NCI-H748 treated with DMSO at 0.1 percent for 48 hours (cell line): ENCODE measurements at regions not wholly inside any gene's neighbourhood (a gene's known extent, or its start where the extent isn't known, plus 50 kb on each side); places are given as distances from the start of the nearest gene placed in this dataset.
"Not testable (repeated sequence)": the region's sequence is repeated elsewhere in the genome, so short reads cannot be mapped to it uniquely, and the experiment has no call there.

Source experiments
- DNase-seq: peaks from one replicate; lab custom pipeline; 2025; lab: John Stamatoyannopoulos, UW

DNA sequence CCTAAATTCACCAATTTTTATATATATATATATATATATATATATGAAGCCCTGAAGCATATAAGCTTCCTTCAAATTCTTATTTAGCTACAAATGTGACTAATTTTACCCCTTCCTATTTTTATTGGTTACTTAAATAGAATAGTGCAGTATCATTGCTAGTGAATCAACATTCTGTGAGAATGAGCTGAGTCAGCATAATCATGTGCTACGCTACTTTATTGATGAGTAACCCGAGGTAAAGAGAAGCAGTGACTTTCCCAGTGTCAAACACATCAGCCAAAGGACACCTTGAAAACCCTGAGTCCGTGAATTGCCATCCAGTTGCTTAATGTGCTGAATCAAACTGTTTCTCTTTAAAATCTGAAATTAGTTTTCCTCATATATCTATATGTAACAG lies 546.2 kb downstream of the DMRTA1 start:
- DNase-seq, result no peak

DNA sequence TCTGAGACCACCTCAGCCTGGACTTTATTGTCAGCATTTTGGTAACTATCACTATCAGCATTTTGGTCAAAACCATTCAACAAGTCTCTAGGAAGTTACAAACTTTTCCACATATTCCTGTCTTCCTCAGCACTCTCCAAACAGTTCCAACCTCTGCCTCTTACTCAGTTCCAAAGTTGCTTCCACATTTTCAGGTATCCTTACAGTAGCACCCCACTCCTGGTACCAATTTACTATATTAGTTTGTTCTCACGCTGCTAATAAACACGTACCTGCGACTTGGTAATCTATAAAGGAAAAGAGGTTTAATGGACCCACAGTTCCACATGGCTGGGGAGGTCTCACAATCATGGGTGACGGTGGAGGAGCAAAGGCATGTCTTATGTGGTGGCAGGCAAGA lies 551.3 kb downstream of the DMRTA1 start:
- DNase-seq, result no peak

DNA sequence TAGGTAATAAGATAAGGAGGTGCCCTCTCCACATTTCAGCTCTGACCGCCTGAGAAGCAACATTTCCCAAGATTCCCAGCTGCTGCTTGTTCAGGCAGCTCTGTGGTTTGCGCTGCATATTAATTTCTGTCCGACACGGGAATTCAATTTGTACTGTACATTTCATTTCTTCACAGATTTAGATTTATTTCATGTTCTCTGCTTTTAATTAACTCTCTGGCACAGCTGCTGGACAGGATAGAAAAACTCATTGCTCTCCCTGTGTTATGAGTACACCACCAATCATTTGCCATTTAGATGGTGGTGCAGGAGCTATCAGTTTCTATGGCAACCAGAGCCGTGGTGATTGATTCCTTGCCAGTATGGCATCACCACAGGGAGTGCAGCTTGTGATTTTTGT lies 558.5 kb downstream of the DMRTA1 start:
- peak; percentile 81 for DNase-seq

DNA sequence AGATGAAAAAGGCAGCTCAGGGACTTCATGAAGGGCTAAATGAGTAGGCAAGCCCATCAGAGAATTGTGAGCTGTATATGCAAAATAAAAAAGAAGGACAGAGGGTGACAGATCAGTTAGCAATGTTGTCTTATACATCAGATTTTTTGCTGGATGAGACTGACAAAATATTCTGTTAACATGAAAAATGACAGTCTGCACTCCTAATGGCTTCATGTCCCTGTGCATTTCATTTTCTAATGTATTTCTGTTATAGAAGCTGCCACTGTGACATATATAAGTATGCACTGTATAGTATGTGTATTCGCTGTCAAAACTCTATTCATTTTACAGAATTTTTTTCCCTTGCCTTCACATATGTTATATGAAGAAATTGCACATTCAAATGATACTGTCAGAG lies 559.5 kb downstream of the DMRTA1 start:
- DNase-seq, result no peak

DNA sequence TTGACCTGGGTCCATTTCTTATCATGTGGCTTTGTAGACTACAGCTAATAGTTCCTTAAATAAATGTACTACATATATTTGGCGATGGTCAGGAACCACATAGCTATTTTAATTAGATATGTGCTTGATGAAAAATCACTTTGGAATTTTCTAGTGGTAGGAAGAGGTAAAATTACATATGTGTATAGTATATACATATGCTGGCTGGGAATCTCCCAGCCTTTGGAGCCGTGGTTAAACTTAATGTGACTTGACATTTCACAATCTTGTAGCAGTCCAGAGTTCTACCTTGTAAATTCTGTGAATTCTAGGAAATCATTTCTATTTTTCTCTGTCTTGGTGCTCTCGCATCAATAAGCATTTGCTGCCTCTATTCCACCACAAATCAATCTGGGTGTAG lies 565.0 kb downstream of the DMRTA1 start:
- no peak for DNase-seq

DNA sequence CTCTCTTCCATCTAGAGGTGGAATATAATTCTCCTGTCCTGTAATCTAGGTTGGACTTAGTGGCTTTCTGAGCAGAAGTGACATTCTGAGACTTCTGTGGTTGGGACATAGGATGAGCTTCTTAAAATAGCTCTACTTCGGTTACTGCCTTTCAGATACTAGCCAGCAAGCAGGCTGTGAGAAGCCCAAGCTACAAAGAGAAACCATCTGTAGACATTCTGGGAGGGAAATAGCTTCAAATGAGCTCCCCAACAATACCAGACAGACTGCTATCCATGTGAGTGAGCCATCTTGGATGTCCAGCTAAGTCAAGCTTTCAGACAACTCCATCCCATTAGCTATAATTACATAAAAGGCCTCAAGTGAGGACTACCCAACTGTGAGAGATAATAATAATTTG lies 568.9 kb downstream of the DMRTA1 start:
- no peak for DNase-seq

DNA sequence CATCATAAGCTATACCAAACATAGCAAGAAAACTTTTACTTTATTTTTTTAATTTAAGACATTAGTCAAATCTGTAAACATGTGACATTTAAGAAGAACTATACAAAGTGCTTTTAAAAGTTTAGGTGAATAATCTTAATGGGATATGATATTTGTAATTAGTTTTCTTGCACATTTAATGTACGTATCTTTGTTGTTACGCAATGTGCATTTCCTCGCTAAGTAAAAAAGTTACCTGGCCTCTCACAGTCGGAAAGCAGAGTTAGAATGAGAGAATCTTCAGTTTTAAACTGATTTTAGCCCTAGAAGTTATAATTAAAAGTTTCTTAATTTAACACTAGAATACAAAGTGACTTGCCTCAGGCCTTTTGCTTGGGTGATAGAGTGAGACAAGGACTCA lies 589.8 kb downstream of the DMRTA1 start:
- DNase-seq, result no peak

DNA sequence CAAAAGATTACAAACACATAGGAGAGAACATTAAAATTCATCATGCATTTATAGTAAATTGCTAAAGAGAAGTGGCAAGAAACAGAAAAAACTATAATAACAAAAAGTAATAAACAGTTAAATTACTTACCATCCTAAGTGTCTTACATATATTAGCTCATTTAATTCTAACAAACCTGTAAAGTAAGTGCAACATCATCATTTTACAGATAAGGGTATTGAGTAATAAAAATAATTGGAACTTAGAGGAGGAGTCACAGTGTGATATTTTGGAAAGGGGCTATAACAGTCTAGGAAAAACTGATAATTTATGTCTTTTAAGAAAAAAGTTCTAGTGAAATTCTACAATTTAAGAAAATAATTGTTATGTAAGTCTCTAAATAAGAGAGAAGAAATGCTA lies 592.8 kb downstream of the DMRTA1 start:
- no peak for DNase-seq

DNA sequence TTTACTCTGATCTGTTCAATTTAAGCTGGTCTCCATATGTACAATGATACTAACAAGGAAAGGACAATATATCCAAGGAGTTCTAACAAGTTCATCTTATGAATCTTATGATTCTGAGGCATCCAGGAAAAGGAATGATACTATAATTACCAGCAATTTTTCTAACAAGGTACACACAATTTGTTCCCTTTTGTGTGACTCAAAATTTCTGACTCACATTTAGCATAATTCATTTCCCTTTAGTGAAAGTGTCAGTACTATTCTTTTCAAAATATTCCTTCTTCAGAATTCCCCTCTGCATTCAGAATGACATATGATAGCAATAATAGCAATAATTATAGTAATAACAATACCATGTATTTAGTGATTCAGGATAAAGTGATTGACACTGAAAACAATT lies 594.8 kb downstream of the DMRTA1 start:
- no peak for DNase-seq

DNA sequence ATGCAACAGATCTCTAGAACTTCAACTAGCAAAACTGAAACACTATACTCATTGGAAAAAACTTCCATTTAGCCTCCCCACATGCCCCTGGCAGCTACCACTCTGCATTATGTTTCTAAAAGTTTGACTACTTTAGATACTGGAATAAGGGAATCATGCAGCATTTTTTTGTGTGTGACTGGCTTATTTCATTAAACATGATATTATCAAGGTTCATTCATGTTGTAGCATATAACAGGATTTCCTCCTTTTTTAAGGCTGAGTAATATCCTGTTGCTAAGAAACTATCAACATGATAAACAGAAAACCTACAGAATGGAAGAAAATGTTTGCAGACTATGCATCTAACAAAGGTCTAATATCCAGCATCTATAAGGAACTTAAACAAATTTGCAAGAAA lies 597.9 kb downstream of the DMRTA1 start:
- DNase-seq, result no peak

DNA sequence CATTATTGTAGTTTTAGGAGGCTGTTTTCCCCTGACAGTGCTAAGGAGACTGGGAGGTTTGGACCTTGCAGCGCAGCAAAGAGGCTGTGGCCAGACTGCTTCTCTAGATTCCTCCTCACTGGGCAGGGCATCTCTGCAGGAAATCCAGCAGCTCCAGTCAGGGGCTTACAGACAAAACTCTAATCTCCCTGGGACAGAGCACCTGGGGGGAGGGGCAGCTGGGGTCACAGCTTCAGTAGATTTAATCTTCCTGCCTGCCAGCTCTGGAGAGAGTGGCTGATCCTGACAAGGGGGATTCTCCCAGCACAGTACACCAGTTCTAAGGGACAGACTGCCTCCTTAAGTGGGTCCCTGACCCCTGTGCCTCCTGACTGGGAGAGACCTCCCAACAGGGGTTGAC lies 599.4 kb downstream of the DMRTA1 start:
- DNase-seq, result not testable (repeated sequence)

DNA sequence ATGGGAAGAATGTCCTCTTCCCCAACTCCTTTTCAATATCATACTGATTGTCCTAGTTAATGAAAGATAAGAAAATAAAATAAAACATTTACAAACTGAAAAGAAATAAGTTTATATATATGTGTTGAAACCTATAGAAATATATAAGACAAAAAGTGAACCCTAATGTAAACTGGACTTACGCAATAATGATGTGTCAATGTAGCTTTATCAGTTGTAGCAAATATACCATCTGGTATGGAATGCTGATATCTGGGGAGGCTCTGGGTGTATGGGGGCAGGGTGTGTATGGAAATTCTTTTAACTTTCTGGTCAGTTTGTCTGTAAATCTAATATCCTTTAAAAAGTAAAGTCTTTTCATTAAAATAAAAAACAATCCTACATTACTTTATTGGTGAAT lies 603.9 kb downstream of the DMRTA1 start:
- no peak for DNase-seq

DNA sequence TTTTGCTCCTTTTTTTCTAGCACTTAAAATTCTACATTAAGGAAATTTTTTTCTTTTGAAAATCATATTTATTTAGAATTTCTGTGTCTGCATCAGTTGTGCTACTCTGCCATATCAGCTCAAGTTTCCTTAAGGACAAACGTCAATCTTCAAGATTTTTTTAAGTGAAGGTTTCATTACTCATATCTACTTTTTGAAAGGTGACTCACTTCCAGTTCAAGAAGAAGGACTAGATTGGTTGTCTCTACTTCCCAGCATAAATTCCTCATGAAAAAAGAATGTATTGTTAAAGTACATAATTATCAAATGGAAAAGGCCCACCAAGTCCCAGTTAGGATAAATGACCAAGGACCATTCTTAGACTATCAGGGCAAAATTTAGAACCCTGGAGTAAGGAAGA lies 626.5 kb downstream of the DMRTA1 start:
- DNase-seq, result no peak

DNA sequence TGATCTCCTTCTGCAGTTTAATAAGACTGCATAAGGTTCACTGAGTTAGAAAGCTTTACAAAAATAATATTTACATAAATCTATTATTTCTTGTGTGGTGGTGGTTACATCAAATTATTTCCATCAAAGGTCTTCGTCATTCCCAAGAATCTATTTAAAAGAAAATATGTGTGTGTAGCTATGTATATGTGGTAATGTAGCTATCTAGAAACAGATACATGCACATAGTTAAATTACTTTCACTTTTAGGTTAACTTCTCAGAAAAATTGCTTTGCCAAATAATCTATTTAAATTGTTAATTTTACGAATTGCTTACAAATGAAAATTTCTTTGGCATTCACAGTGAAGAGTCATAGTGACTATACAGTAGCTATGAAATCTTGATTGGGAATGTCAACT lies 633.2 kb downstream of the DMRTA1 start:
- DNase-seq, result no peak

DNA sequence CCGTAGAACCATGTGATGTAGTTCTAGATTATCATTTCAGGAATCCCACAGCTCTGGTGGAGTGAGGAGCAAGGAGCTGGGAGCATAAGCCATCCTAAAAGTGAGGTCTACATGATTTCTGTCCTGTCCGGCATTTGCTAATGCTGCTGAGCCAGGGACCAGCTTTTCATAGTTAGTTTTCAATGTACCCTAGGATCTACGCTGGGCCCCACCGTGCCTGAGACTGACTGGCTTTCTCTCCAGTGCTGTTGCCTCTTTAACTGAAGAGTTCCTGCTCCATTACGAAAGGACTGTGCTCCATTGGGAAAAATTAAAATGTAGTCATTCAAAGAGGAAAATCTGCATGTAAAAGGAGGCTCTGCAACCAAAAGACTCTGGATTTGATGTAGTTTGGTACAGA lies 634.8 kb downstream of the DMRTA1 start:
- DNase-seq, result no peak

DNA sequence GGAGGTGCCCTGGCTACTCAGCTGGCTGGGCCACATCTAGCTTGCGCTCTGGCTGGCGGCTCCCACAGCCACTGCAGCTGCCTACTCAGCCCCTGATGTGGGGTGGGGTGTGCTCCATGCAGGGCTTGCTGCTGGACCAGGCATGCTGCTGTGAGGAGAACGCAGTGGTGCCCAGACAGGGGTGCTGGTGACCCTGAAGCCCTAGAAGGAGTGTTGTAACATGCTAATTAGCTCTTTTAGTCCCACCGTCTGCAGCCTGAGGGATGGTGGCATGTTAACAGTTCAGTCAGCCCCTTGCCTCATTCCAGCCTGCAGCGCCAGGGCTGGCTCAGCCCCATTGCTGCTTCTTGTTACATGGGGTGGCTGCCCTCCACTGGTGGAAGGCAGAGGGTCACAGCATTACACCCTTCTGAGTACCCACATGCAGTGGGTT lies 642.3 kb downstream of the DMRTA1 start:
- no peak for DNase-seq

DNA sequence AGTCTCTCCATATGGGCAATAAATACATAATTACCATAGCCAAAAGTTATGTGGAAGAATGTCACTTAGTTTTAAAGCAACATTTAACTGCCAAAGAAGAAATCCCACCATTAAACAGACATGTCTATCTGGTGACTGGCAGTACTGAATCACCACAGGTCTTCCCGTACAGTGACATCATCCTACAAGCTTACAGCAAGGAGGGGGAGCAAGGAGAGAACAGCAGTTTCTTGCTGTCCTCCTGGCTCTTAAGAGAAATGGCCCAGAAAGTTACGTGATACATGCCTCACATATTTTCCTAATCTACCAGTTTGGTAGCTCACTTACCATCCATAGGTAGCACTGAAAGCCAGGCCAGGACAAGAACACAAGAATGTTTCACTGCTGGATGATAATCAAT lies 671.0 kb downstream of the DMRTA1 start:
- DNase-seq, result no peak

DNA sequence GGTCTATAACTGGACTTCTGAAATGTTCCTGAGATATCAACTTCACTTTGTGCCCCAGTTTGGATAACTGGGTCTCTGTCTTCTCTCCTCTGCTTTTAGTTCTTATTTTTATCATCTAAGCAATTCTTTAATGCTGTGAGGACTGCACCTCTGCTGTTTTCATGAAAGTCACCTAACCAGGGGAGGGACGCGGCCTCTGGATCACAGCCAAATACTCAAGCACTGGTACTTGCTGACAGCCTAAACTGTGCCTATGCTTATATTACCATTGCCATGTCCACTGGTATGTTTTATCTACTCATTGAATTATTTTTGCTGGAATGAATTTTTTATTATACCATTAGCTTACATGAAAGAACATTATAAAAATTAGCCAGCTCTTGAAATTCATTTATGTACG lies 674.0 kb downstream of the DMRTA1 start:
- no peak for DNase-seq

DNA sequence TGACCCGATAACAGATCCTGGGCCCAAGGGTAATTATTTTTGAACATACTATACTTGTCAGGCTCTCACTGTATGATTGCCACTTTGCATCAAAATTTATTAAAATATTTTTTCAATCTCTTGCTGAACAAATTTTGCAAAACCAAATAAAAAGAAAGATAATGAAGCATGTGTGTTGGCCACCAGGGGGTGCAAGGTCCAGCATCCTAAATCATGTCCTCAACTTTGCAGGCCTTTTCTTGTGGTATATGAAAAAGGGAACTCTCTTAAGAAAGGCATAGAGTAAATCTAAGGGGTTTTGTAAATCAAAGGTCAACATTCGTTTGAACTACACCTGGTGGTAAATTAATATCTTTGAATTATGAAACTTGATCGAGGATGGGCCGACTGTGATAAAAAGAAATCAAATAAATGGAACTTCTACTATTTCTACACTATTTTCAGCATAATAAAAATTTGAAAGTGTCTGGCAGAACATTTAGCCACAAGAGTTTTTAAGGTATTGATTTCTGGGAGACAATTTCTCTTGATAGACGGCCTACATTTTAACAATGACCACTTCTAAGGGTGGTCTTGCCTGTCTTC lies 676.5 kb downstream of the DMRTA1 start:
- DNase-seq, result no peak

DNA sequence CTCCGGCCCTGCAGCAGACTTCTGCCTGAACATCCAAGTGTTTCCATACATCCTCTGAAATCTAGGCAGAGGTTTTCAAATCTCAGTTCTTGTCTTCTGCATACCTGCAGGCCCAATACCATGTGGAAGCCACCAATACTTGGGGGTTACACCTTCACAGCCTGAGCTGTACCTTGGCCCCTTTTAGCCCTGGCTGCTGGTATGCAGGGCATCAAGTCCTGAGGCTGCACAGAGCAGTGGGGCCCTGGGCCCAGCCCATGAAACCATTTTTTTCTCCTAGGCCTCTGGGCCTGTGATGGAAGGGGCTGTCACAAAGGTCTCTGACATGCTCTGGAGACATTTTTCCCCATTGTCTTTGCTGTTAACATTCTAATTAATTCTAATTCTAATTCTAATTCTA lies 680.6 kb downstream of the ELAVL2 start:
- DNase-seq, result no peak

DNA sequence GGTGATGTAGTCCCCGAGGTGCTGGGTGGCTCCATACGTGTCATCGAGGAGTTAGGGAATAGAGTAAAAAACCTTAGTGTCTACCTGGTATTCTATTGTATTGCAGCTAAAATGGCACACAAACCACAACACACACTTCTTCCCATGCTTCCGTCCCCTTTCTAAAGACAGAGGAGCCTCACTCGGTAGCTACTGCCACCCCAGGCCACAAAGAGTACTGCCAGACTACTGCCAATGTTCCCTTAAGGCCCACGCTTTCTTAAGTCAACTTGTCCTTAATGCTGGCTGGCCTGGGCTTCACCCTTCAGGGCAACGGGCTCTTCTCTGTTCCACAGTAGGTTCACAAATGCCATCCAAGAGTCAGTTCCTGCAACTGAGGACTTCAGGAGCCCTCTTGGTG lies 673.0 kb downstream of the ELAVL2 start:
- no peak for DNase-seq

DNA sequence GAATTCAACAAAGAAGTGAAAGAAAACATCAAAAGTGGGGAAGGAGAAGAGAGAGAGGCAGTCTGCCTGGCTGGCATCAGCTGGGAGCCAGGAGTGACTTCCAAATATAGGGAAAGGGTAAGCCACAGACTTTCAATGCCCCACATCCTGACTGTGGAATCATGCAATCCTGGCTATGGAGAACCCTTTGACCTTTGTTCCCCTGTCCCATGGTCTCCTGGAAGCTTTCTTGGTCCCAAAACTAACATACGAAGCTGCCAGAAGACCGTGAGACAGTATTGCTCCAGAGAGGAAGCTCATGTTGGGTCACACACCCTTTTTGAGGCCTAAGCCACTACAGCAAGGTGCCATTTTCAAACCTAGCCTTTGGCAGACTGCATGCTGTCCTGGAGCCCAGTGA lies 665.5 kb downstream of the ELAVL2 start:
- DNase-seq, result no peak

DNA sequence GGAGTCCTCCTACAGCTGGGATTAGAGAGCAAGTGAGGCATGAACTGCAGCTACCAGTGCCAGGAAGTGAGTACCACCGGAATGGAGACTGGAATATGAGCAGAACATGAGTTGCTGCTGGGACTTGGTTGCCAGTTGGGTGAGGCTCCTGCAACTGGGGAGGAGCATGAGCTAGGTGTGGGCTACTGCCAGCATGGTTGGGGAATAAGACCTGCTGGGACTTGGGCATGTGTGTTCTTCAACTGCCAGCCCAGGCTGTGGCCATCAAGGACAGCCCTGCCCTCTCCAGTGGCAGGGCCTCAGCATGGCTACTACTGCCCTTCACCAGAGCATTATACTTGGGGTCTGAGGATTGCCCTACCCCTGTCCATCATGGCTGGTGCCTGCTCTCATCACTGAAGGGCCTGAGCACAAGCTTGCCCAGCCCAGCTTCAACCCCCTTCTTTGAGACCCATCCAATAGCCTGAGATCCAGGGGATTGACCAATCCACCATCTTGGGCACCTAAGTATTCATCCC lies 665.0 kb downstream of the ELAVL2 start:
- DNase-seq, result no peak

DNA sequence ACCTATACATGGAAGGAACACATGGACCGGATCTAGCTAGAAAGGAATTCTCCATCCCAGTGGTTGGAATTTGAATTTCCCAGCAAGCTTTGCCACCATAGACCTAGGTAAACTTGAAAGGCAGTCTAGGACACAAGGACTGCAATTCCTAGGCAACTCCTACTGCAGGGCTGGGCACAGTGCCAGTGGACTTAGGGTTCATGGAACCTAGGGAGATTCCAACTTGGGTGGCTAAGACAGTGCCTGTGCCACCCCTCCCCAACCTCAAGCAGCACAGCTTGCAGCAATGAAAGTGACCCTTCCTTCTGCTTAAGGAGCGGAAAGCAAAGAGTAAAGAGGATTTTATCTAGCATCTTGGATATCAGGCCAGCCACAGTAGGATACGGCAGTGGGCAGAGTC lies 663.3 kb downstream of the ELAVL2 start:
- DNase-seq, result no peak

DNA sequence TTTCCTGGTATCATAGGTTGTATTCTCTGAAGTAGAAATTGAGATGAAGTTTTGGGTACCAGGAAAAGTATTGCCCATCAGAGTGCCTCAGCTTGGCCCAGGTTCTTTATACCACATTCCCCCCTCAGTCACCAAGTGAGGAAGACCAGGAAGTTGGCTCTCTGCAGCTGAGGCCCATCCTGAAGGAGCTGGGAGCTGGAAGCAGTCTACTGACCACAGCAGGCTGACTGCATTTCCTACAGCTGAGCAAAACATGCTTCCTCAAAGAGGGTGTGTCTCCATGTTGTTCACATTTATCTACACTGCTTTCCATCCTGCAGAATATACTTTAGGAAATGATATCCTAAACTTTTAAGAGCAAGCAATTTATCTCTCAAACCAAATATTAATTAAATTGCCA lies 654.6 kb downstream of the ELAVL2 start:
- no peak for DNase-seq
